HepG2 (cell line): ENCODE measurements at regions not wholly inside any gene's neighbourhood (a gene's known extent, or its start where the extent isn't known, plus 50 kb on each side); places are given as distances from the start of the nearest gene placed in this dataset.

Experiments used
- ATF7 ChIP-seq, 2 experiments: fragments of 450-650 bp in 1 of 2; sonication (generic) in 1 of 2; formaldehyde crosslinking in 1 of 2; IDR thresholded peaks; 2 replicates each; pipeline versions ENCODE4 v1.4.0 to v1.6.1; 2016 to 2020; ENCODE audit warnings: antibody characterized with exemption in 1 of 2, mild to moderate bottlenecking in 1 of 2, missing genetic modification reagents in 1 of 2
- CREB1 ChIP-seq, 2 experiments: fragments of 450-650 bp in 1 of 2; IDR thresholded peaks; 2 replicates each; pipeline ENCODE4 v1.6.1; 2016 to 2017; ENCODE audit warnings: control low read depth in 1 of 2, mild to moderate bottlenecking in 1 of 2, missing compliant biosample characterization in 1 of 2, missing genetic modification characterization in 1 of 2
- GPBP1L1 ChIP-seq: sonication (generic); formaldehyde crosslinking; IDR thresholded peaks from 2 replicates; pipeline ENCODE4 v1.5.0; 2020; ENCODE audit warnings: mild to moderate bottlenecking, missing genetic modification reagents
- HNF4G ChIP-seq, 2 experiments: sonication (generic) in 1 of 2; formaldehyde crosslinking in 1 of 2; IDR thresholded peaks; 2 replicates each; pipeline versions ENCODE4 v1.4.0 to v1.6.1; 2011 to 2020; ENCODE audit warnings: borderline replicate concordance in 2 of 2, low read depth in 2 of 2, mild to moderate bottlenecking in 2 of 2, low read length in 1 of 2, missing genetic modification reagents in 1 of 2, moderate library complexity in 1 of 2
- NCOA2 ChIP-seq: sonication (generic); formaldehyde crosslinking; IDR thresholded peaks from 2 replicates; pipeline ENCODE4 v1.8.0; 2022; ENCODE audit warnings: inconsistent platforms
- NCOR1 ChIP-seq: fragments of 200-600 bp; sonication (generic); IDR thresholded peaks from 2 replicates; pipeline ENCODE4 v1.7.0; 2017; ENCODE audit warnings: antibody characterized with exemption, low read length, borderline replicate concordance
- RFX3 ChIP-seq: IDR thresholded peaks from 2 replicates; pipeline ENCODE4 v1.6.1; 2016; ENCODE audit warnings: missing biosample characterization, missing genetic modification reagents
- TGIF2 ChIP-seq: IDR thresholded peaks from 2 replicates; pipeline ENCODE4 v1.6.1; 2016; ENCODE audit warnings: control low read depth, missing compliant biosample characterization
- ZFP1 ChIP-seq: IDR thresholded peaks from 2 replicates; pipeline ENCODE4 v1.6.1; 2016
- ZFP90 ChIP-seq: sonication (generic); formaldehyde crosslinking; IDR thresholded peaks from 2 replicates; pipeline ENCODE4 v1.8.0; 2022; ENCODE audit warnings: missing genetic modification reagents, mild to moderate bottlenecking, inconsistent platforms, borderline replicate concordance
- ZNF430 ChIP-seq: sonication (generic); formaldehyde crosslinking; IDR thresholded peaks from 2 replicates; pipeline ENCODE4 v1.9.0; 2021; ENCODE audit warnings: mild to moderate bottlenecking, missing genetic modification reagents
- ZNF556 ChIP-seq: sonication (generic); formaldehyde crosslinking; IDR thresholded peaks from 2 replicates; pipeline ENCODE4 v1.4.0; 2020; ENCODE audit warnings: mild to moderate bottlenecking, missing genetic modification reagents, borderline replicate concordance
- ZNF557 ChIP-seq: sonication (generic); formaldehyde crosslinking; IDR thresholded peaks from 2 replicates; pipeline ENCODE4 v1.4.0; 2020; ENCODE audit warnings: missing genetic modification reagents
- ZNF644 ChIP-seq: IDR thresholded peaks from 2 replicates; pipeline ENCODE4 v1.6.1; 2016; ENCODE audit warnings: low read depth
- ZNF781 ChIP-seq: sonication (generic); formaldehyde crosslinking; IDR thresholded peaks from 2 replicates; pipeline ENCODE4 v1.5.1; 2020; ENCODE audit warnings: borderline replicate concordance, mild to moderate bottlenecking, missing genetic modification reagents; ENCODE audit errors: not compliant biosample characterization
- ZNF792 ChIP-seq: IDR thresholded peaks from 2 replicates; pipeline ENCODE4 v1.6.1; 2016
- TF ChIP-seq, protein P1 (sequence below): sonication (generic); formaldehyde crosslinking; IDR thresholded peaks from 2 replicates; pipeline ENCODE4 v1.5.1; 2020; ENCODE audit warnings: mild to moderate bottlenecking, missing genetic modification reagents, borderline replicate concordance
- TF ChIP-seq, protein P2 (sequence below): sonication (generic); formaldehyde crosslinking; IDR thresholded peaks from 2 replicates; pipeline ENCODE4 v1.8.0; 2023; ENCODE audit warnings: mild to moderate bottlenecking, missing genetic modification reagents
- TF ChIP-seq, protein P3 (sequence below): sonication (generic); formaldehyde crosslinking; IDR thresholded peaks from 2 replicates; pipeline ENCODE4 v1.4.0; 2020; ENCODE audit warnings: missing genetic modification reagents, borderline replicate concordance

DNA sequence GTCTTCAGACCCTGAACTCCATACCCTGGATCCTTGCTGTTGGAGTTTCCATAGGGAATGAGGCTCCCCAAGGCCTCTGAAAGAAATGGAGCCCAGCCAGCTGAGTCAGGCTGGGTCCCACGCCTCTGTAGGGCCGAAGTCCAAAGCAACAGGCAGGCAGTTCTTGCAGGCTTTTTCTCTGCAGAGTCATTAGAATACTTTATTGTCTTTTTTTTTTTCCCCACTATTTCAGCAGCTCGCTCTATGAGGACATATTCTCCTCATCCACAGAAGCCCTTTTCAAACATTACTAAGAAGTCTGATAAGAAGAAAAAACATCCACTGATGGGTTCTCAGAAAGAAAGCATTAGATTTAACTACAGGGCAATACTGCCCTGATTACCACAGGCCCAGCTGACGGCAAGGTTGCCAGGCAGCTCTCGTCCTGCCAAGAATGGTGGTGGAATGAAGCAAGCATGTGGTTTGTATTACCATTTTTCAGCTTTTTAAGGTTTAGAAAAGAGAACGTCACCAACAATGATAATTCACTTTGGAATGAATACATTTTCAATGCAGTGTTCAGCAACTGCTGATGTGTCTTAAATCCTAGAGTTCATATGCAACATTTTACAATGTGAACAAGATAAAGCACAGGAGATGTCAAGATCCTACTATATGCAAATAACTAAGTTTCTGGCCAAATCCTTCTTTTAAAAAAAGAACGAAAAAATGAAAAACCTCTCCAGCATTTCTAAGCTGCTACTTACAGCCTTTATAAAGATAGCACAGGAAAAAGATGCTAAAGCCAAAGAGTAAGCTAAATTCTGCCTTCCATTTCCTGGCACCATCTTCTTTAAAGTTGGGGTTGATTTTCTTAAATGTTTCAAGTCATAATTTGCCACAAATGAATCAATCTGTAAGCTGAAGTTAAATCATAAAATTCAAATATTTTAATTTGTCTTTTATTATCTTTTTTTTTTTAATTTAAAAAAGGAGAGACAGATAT, 223.6 kb upstream of the CITED2 start (continued):
- TF ChIP-seq, protein P1, sequence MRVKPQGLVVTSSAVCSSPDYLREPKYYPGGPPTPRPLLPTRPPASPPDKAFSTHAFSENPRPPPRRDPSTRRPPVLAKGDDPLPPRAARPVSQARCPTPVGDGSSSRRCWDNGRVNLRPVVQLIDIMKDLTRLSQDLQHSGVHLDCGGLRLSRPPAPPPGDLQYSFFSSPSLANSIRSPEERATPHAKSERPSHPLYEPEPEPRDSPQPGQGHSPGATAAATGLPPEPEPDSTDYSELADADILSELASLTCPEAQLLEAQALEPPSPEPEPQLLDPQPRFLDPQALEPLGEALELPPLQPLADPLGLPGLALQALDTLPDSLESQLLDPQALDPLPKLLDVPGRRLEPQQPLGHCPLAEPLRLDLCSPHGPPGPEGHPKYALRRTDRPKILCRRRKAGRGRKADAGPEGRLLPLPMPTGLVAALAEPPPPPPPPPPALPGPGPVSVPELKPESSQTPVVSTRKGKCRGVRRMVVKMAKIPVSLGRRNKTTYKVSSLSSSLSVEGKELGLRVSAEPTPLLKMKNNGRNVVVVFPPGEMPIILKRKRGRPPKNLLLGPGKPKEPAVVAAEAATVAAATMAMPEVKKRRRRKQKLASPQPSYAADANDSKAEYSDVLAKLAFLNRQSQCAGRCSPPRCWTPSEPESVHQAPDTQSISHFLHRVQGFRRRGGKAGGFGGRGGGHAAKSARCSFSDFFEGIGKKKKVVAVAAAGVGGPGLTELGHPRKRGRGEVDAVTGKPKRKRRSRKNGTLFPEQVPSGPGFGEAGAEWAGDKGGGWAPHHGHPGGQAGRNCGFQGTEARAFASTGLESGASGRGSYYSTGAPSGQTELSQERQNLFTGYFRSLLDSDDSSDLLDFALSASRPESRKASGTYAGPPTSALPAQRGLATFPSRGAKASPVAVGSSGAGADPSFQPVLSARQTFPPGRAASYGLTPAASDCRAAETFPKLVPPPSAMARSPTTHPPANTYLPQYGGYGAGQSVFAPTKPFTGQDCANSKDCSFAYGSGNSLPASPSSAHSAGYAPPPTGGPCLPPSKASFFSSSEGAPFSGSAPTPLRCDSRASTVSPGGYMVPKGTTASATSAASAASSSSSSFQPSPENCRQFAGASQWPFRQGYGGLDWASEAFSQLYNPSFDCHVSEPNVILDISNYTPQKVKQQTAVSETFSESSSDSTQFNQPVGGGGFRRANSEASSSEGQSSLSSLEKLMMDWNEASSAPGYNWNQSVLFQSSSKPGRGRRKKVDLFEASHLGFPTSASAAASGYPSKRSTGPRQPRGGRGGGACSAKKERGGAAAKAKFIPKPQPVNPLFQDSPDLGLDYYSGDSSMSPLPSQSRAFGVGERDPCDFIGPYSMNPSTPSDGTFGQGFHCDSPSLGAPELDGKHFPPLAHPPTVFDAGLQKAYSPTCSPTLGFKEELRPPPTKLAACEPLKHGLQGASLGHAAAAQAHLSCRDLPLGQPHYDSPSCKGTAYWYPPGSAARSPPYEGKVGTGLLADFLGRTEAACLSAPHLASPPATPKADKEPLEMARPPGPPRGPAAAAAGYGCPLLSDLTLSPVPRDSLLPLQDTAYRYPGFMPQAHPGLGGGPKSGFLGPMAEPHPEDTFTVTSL: peak; percentile 13; the same call in 1 of the 2 replicates
- no peak for TF ChIP-seq ZFP1 (CRISPR knock-in tag)
- TF ChIP-seq, protein P2, sequence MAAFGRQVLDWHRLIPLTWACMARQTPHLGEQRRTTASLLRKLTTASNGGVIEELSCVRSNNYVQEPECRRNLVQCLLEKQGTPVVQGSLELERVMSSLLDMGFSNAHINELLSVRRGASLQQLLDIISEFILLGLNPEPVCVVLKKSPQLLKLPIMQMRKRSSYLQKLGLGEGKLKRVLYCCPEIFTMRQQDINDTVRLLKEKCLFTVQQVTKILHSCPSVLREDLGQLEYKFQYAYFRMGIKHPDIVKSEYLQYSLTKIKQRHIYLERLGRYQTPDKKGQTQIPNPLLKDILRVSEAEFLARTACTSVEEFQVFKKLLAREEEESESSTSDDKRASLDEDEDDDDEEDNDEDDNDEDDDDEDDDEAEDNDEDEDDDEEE (CRISPR knock-in tag): no peak
- no peak for TF ChIP-seq ZNF556 (CRISPR knock-in tag)
- TF ChIP-seq ZNF430 (CRISPR knock-in tag): 0 out of 2 replicates have a peak, but pooled peaks have one; percentile 19
- TF ChIP-seq GPBP1L1 (CRISPR knock-in tag): no peak
- TF ChIP-seq ZNF781 (CRISPR knock-in tag): no peak
- TF ChIP-seq ZNF557 (CRISPR knock-in tag): no peak
- no peak for TF ChIP-seq ZFP90 (CRISPR knock-in tag)
- TF ChIP-seq ZNF644 (CRISPR knock-in tag): peak; percentile 100
- TF ChIP-seq, protein P3, sequence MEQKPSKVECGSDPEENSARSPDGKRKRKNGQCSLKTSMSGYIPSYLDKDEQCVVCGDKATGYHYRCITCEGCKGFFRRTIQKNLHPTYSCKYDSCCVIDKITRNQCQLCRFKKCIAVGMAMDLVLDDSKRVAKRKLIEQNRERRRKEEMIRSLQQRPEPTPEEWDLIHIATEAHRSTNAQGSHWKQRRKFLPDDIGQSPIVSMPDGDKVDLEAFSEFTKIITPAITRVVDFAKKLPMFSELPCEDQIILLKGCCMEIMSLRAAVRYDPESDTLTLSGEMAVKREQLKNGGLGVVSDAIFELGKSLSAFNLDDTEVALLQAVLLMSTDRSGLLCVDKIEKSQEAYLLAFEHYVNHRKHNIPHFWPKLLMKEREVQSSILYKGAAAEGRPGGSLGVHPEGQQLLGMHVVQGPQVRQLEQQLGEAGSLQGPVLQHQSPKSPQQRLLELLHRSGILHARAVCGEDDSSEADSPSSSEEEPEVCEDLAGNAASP: no peak
- TF ChIP-seq ZNF792 (CRISPR knock-in tag): no peak
- peak; percentile 90 for TF ChIP-seq HNF4G (IDR thresholded peaks at IDR 0.05; ENCODE audit: borderline replicate concordance, low read depth, low read length)
- peak; percentile 80 for TF ChIP-seq HNF4G (CRISPR knock-in tag; IDR thresholded peaks at IDR 0.05; ENCODE audit: borderline replicate concordance, low read depth)
- no peak for TF ChIP-seq CREB1 (IDR thresholded peaks at IDR 0.05)
- TF ChIP-seq CREB1 (CRISPR knock-in tag; IDR thresholded peaks at IDR 0.05): peak; percentile 28; the same call in 1 of the 2 replicates
- TF ChIP-seq NCOR1: peak; percentile 78; the same call in 1 of the 2 replicates
- no peak for TF ChIP-seq TGIF2
- TF ChIP-seq NCOA2: 0 out of 2 replicates have a peak, but pooled peaks have one; percentile 26
- TF ChIP-seq ATF7 (IDR thresholded peaks at IDR 0.05): no peak
- no peak for TF ChIP-seq ATF7 (CRISPR knock-in tag; IDR thresholded peaks at IDR 0.05)
- TF ChIP-seq RFX3 (CRISPR knock-in tag): no peak
